Mesendoderm (in vitro differentiated cells): ENCODE measurements at regions not wholly inside any gene's neighbourhood (a gene's known extent, or its start where the extent isn't known, plus 50 kb on each side); places are given as distances from the start of the nearest gene placed in this dataset.

Source experiments
- DNase-seq: peaks from one replicate; pipeline ENCODE4 v3.0.0; 2013
- H2AK5ac ChIP-seq: 2 replicates; pipeline ENCODE4 v1.6.1; 2013; ENCODE audit warnings: low read length, inconsistent platforms
- H2BK120ac ChIP-seq: 2 replicates; pipeline ENCODE4 v1.6.1; 2013; ENCODE audit warnings: low read depth, mild to moderate bottlenecking, low read length, moderate library complexity, mixed read lengths
- H2BK15ac ChIP-seq: replicated peaks from 2 replicates; pipeline ENCODE4 v1.6.1; 2013; ENCODE audit warnings: low read depth, mild to moderate bottlenecking, moderate library complexity
- H2BK5ac ChIP-seq: 2 replicates; pipeline ENCODE4 v1.6.1; 2013; ENCODE audit warnings: low read length, inconsistent platforms
- H3K18ac ChIP-seq: 2 replicates; pipeline ENCODE4 v1.6.1; 2013; ENCODE audit warnings: mild to moderate bottlenecking, low read length, mixed read lengths
- H3K23ac ChIP-seq: one replicate; pipeline ENCODE4 v1.6.1; 2013; ENCODE audit warnings: low read length
- H3K27ac ChIP-seq: 2 replicates; pipeline ENCODE4 v1.5.1; 2013; ENCODE audit warnings: low read depth, mild to moderate bottlenecking, inconsistent platforms, low read length, moderate library complexity
- H3K27me3 ChIP-seq: 2 replicates; pipeline ENCODE4 v1.6.1; 2013; ENCODE audit warnings: low read length, control low read depth, mild to moderate bottlenecking, inconsistent platforms; ENCODE audit not compliant: insufficient read depth, poor library complexity
- H3K36me3 ChIP-seq: 2 replicates; pipeline ENCODE4 v1.6.1; 2013; ENCODE audit warnings: low read length, inconsistent platforms; ENCODE audit not compliant: control insufficient read depth, insufficient read depth
- H3K4ac ChIP-seq: one replicate; pipeline ENCODE4 v1.6.1; 2013; ENCODE audit warnings: low read depth, mild to moderate bottlenecking, low read length, moderate library complexity
- H3K4me1 ChIP-seq: 2 replicates; pipeline ENCODE4 v1.6.1; 2013; ENCODE audit warnings: low read depth, low read length, inconsistent platforms; ENCODE audit not compliant: control insufficient read depth
- H3K4me2 ChIP-seq: 2 replicates; pipeline ENCODE4 v1.6.1; 2013; ENCODE audit warnings: low read length
- H3K4me3 ChIP-seq: 2 replicates; pipeline ENCODE4 v1.5.1; 2013; ENCODE audit warnings: mild to moderate bottlenecking, low read length
- H3K56ac ChIP-seq: one replicate; pipeline ENCODE4 v1.6.1; 2013; ENCODE audit warnings: low read length
- H3K79me1 ChIP-seq: 2 replicates; pipeline ENCODE4 v1.6.1; 2013; ENCODE audit warnings: low read length, inconsistent platforms
- H3K79me2 ChIP-seq: 2 replicates; pipeline ENCODE4 v1.6.1; 2013; ENCODE audit warnings: mild to moderate bottlenecking, low read length; ENCODE audit not compliant: control insufficient read depth, insufficient read depth
- H3K9ac ChIP-seq: 2 replicates; pipeline ENCODE4 v1.6.1; 2013; ENCODE audit warnings: low read length, inconsistent platforms
- H4K5ac ChIP-seq: one replicate; pipeline ENCODE4 v1.6.1; 2013; ENCODE audit warnings: low read length
- H4K8ac ChIP-seq: one replicate; pipeline ENCODE4 v1.6.1; 2013; ENCODE audit warnings: low read depth, mild to moderate bottlenecking, control low read depth, low read length, moderate library complexity
- WGBS: extraction: QIAGEN DNeasy Blood & Tissue Kit; methylation state at CpG from one replicate; pipeline ENCODE4 v1.1.7; 2013; ENCODE audit warnings: low lambda C conversion rate, missing lambda C conversion rate; ENCODE audit not compliant: insufficient coverage; ENCODE audit errors: extremely low coverage; 5-methylcytosine and 5-hydroxymethylcytosine counted together

- Histone ChIP-seq H3K79me1 (no peaks in the 10 kb centered on the region), H3K27ac (no peak overlapping the region), H3K4me2 (no peak overlapping the region), H4K5ac (no peak overlapping the region), H2BK120ac (no peak overlapping the region), H3K4me1 (no peaks in the 10 kb centered on the region), H3K4me3 (no peak overlapping the region), H2AK5ac (no peak overlapping the region), H3K18ac (no peak overlapping the region), H3K9ac (no peak overlapping the region), H4K8ac (no peak overlapping the region), H3K56ac (no peak overlapping the region), H3K23ac (no peak overlapping the region), H3K27me3 (no peaks in the 10 kb centered on the region), H3K4ac (no peak overlapping the region), H2BK5ac (no peak overlapping the region), H3K79me2 (no peaks in the 10 kb centered on the region), H2BK15ac (no peak overlapping the region), H3K36me3 (no peaks in the 10 kb centered on the region)
- DNase-seq = no peak
Observed at GRCh38 chr21:14753069-14753465, 207.0 kb upstream of the SAMSN1 start.

GRCh38 chr21:14752345-14752909, 206.3 kb upstream of the SAMSN1 start:
- H4K8ac ChIP-seq = no peak overlapping the region
- H2AK5ac ChIP-seq = no peak overlapping the region
- DNase-seq = no peak
- no peak overlapping the region for H2BK5ac ChIP-seq
- no peak overlapping the region for H3K9ac ChIP-seq
- H3K23ac ChIP-seq = no peak overlapping the region
- no peak overlapping the region for H2BK15ac ChIP-seq
- H3K79me2 ChIP-seq = no peaks in the 10 kb centered on the region
- no peaks in the 10 kb centered on the region for H3K4me1 ChIP-seq
- no peaks in the 10 kb centered on the region for H3K27me3 ChIP-seq
- H2BK120ac ChIP-seq = no peak overlapping the region
- H3K4me3 ChIP-seq = no peak overlapping the region
- H3K4me2 ChIP-seq = no peak overlapping the region
- no peak overlapping the region for H4K5ac ChIP-seq
- H3K79me1 ChIP-seq = no peaks in the 10 kb centered on the region
- H3K36me3 ChIP-seq = no peaks in the 10 kb centered on the region
- no peak overlapping the region for H3K4ac ChIP-seq
- no peak overlapping the region for H3K18ac ChIP-seq
- no peak overlapping the region for H3K56ac ChIP-seq
- H3K27ac ChIP-seq = no peak overlapping the region

- H3K56ac ChIP-seq = no peak overlapping the region
- no CpG with 5 or more reads among the region's 2 CpGs for WGBS
Observed at GRCh38 chr21:14751602-14752344, 205.7 kb upstream of the SAMSN1 start.

GRCh38 chr21:14751011-14751410, 204.9 kb upstream of the SAMSN1 start:
- H2BK5ac ChIP-seq = no peak overlapping the region
- H3K36me3 ChIP-seq = no peaks in the 10 kb centered on the region
- H4K5ac ChIP-seq = no peak overlapping the region
- no peaks in the 10 kb centered on the region for H3K79me2 ChIP-seq
- H3K4ac ChIP-seq = no peak overlapping the region
- H3K56ac ChIP-seq = no peak overlapping the region
- no peak overlapping the region for H3K4me2 ChIP-seq
- no CpG with 5 or more reads among the region's 3 CpGs for WGBS
- H2BK15ac ChIP-seq = no peak overlapping the region
- H2BK120ac ChIP-seq = no peak overlapping the region
- H3K4me3 ChIP-seq = no peak overlapping the region
- H3K4me1 ChIP-seq = no peaks in the 10 kb centered on the region
- no peak overlapping the region for H2AK5ac ChIP-seq
- no peak overlapping the region for H3K9ac ChIP-seq
- H3K27me3 ChIP-seq = no peaks in the 10 kb centered on the region
- no peak for DNase-seq
- H3K27ac ChIP-seq = no peak overlapping the region
- no peak overlapping the region for H4K8ac ChIP-seq
- H3K18ac ChIP-seq = no peak overlapping the region
- H3K79me1 ChIP-seq = no peaks in the 10 kb centered on the region
- no peak overlapping the region for H3K23ac ChIP-seq

More at GRCh38 chr21:14751602-14752344, 205.7 kb upstream of the SAMSN1 start:
- Histone ChIP-seq H2BK120ac (no peak overlapping the region), H2AK5ac (no peak overlapping the region), H3K79me1 (no peaks in the 10 kb centered on the region), H2BK5ac (no peak overlapping the region), H3K4me1 (no peaks in the 10 kb centered on the region), H3K9ac (no peak overlapping the region), H3K4ac (no peak overlapping the region), H3K36me3 (no peaks in the 10 kb centered on the region), H4K8ac (no peak overlapping the region), H3K23ac (no peak overlapping the region), H4K5ac (no peak overlapping the region), H3K27ac (no peak overlapping the region), H3K4me3 (no peak overlapping the region), H3K27me3 (no peaks in the 10 kb centered on the region), H2BK15ac (no peak overlapping the region), H3K18ac (no peak overlapping the region), H3K79me2 (no peaks in the 10 kb centered on the region), H3K4me2 (no peak overlapping the region)
- no peak for DNase-seq

GRCh38 chr21:14750041-14750440, 203.9 kb upstream of the SAMSN1 start:
- no peaks in the 10 kb centered on the region for H3K79me2 ChIP-seq
- H3K36me3 ChIP-seq = no peaks in the 10 kb centered on the region
- H3K27me3 ChIP-seq = no peaks in the 10 kb centered on the region
- no peak overlapping the region for H3K4me2 ChIP-seq
- H3K56ac ChIP-seq = no peak overlapping the region
- no peak overlapping the region for H3K9ac ChIP-seq
- H3K4me1 ChIP-seq = no peaks in the 10 kb centered on the region
- H3K4me3 ChIP-seq = no peak overlapping the region
- no peak overlapping the region for H4K5ac ChIP-seq
- H2BK5ac ChIP-seq = no peak overlapping the region
- no peak overlapping the region for H3K27ac ChIP-seq
- H3K18ac ChIP-seq = no peak overlapping the region
- H3K4ac ChIP-seq = no peak overlapping the region
- no peak overlapping the region for H4K8ac ChIP-seq
- no peaks in the 10 kb centered on the region for H3K79me1 ChIP-seq
- no peak for DNase-seq
- no peak overlapping the region for H2BK120ac ChIP-seq
- H2BK15ac ChIP-seq = no peak overlapping the region
- H2AK5ac ChIP-seq = no peak overlapping the region
- H3K23ac ChIP-seq = no peak overlapping the region

GRCh38 chr21:14748662-14749061, 202.5 kb upstream of the SAMSN1 start:
- Histone ChIP-seq H3K79me2 (no peaks in the 10 kb centered on the region), H3K18ac (no peak overlapping the region), H3K4me1 (no peaks in the 10 kb centered on the region), H2BK15ac (no peak overlapping the region), H3K9ac (no peak overlapping the region), H2BK120ac (no peak overlapping the region), H3K23ac (no peak overlapping the region), H3K27me3 (no peaks in the 10 kb centered on the region), H3K4ac (no peak overlapping the region), H2BK5ac (no peak overlapping the region), H4K5ac (no peak overlapping the region), H2AK5ac (no peak overlapping the region), H3K4me2 (no peak overlapping the region), H3K79me1 (no peaks in the 10 kb centered on the region), H3K27ac (no peak overlapping the region), H3K4me3 (no peak overlapping the region), H4K8ac (no peak overlapping the region), H3K56ac (no peak overlapping the region), H3K36me3 (no peaks in the 10 kb centered on the region)
- 100% methylated on average over 2 of the region's 2 CpGs for WGBS
- DNase-seq = no peak
